AML-193 (cell line): ENCODE measurements at regions not wholly inside any gene's neighbourhood (a gene's known extent, or its start where the extent isn't known, plus 50 kb on each side); places are given as distances from the start of the nearest gene placed in this dataset.
"Not testable (repeated sequence)": the region's sequence is repeated elsewhere in the genome, so short reads cannot be mapped to it uniquely, and the experiment has no call there.

Source experiments
- DNase-seq, 2 experiments: peaks; one replicate each; lab custom pipeline; 2025; lab: John Stamatoyannopoulos, UW

DNA sequence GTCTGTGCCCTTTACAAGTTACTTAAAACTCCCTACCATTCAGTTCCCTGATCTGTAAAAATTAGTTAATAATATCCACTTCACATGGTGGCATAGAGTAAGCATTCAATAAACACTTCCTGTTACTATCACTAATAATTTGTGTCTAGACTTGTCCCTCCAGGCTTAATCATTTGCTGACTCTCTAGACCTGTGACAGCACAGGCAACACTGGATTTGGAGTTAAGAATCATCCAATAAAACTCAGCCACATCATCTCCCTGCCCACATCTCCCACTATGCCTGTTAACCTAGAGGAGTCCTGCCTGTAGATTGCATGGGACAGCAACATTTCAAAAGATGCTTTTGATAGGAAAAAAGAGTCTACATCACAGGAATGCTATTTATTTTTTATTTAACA lies 564.6 kb downstream of the MFSD1 start:
- no peak for DNase-seq

DNA sequence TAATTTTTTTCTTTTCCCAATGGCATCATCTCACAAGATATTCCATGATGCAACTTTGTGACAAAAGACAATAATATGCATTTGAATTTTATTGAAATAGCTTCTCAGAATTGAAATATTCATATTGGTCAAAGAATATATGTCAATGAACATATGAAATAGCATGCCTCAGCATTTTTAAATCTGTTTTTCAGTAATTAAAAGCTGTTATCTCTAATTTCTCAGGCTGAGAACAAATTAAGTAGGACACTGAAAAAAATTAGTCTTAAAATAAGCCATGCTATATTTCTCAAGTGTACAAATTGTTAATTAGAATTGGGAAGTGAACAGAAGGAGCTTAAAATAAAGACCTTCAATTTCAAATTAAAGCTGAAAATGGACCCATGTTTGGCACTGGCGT lies 570.1 kb downstream of the MFSD1 start:
- DNase-seq, result no peak

DNA sequence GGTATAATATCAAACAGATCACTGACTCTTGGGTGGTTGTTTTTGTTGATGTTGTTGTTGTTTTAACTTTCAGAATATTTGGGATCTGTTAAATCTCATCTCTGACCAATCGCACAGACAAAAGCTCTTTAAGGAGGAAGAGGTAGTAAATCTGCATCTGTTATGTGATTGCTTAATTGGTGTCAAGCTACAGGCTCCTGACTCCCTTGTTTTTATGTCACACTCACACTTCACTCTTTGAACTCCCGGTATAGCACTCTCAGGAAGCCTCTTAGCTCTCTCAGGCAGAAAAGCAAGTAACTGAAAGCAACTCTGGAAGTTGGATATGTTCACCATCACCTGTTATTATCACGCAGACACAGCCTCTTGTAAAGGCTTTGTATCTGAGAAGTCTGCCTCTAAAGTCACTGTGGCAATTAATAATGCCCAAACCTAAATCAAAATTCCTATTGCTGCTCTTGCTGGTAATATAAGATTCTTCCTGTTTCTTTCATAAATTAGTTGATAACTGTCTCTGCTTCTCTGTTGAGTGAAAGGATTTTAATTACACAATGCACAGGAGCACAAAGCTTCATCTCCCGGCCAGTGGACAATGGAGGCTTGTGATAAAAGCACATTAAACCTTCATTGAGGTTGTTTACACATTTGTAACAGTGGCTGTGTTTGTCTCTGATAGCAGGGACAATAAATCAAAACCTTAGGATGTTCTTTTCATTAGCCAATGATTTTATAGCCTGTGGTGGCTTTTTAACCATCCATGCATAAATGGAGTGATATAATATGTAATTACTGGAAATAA lies 576.7 kb downstream of the MFSD1 start:
- no peak for DNase-seq

DNA sequence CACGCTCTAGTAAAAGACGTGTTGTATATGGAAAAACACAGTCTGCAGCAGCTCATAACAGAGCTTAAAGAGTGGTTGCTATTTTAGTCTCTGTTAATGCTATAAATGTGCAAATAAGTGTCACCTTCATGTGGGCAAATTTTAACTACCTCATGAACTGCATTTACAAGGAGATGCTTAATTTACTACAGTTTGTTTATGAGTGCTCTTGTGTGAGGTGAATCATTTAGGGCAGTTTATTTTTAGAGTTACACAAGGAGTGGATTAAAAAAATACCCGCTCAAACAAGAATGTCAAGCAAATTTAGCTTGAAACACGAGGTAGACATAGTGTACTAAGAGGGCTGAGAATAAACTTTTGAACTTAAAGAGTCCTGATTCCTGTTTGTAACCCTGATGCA lies 579.0 kb downstream of the MFSD1 start:
- DNase-seq, result no peak

DNA sequence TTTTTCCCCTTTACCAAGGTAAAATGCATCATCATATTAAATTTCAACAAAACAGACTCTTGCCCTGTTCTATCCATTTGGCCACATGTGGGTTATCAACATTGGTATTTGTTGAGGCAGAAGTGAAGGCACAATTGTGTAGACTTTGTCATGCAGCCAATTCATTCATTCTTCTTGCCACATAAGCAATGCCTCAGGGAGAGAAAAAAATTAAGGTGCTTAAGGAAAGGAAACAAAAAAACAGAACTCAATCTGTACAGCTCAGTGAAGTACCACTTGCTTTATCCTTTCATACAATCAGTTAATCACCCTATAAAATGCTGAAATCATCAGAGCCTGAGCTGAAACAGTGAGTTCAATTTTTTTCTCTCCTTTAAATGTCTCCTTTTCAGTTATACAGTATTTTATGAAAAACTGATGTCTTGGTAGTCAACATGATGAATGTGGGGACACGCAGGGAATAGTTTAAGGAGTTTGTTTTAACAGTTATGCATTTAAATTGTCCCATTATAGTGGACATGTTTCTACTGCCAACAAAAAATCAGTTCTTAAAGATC lies 588.9 kb downstream of the MFSD1 start:
- DNase-seq, result no peak

DNA sequence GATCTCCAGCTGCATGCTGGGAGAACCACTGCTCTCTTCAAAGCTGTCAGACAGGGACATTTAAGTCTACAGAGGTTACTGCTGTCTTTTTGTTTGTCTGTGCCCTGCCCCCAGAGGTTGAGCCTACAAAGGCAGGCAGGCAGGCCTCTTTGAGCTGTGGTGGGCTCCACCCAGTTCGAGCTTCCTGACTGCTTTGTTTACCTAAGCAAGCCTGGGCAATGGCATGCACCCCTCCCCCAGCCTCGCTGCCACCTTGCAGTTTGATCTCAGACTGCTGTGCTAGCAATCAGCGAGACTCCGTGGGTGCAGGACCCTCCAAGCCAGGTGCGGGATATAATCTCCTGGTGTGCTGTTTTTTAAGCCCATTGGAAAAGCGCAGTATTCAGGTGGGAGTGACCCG lies 591.0 kb upstream of the IL12A start:
- DNase-seq, result not testable (repeated sequence)

DNA sequence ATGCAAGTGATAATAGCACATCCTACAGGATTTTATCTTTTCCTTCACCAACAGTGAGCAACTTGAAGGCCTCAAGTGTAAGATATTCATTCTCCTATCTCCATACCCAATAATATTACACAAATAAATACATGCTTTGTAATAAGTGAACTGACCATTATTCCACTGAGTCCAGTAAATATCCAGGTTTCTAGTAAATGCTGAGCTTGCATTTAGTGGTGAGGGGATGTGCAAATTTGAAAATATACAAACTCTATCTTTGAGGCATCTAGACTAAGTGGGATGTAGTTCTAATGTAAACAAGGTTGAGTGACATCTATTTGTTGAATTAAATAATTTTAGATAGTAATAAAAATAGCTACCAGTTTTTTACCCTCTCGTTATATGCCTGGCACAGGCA lies 587.6 kb upstream of the IL12A start:
- no peak for DNase-seq

DNA sequence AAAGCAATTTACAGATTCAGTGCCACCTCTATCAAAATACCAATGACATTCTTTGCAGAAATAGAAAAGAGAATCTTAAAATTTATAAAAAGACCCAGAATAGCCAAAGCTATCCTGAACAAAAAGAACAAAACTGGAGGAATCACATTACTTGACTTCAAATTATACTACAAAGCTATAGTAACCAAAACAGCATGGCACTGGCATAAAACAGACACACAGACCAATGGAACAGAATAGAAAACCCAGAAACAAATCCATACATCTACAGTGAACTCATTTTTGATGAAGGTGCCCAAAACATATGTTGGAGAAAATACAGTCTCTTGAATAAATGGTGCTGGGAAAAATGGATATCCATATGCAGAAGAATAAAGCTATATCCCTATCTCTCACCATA lies 578.9 kb upstream of the IL12A start:
- not testable (repeated sequence) for DNase-seq

DNA sequence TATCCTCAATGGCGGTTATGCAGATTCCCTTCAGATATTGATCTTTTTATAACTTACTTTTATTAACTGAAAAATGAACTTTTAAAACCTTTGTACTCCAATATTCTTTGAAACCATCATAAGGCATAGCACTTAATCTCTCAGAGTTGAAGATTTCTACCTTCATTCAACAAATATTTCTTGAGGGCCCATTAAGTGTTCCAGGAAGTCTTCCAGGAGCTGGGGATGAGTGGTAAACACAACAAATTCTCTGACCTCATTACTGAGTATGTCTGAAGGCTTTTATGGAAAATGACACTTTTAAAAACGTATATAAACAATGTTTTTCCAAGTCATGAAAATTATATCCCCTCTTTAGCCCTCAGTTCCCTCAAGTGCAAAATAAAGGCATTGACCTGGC lies 575.3 kb upstream of the IL12A start:
- no peak for DNase-seq

DNA sequence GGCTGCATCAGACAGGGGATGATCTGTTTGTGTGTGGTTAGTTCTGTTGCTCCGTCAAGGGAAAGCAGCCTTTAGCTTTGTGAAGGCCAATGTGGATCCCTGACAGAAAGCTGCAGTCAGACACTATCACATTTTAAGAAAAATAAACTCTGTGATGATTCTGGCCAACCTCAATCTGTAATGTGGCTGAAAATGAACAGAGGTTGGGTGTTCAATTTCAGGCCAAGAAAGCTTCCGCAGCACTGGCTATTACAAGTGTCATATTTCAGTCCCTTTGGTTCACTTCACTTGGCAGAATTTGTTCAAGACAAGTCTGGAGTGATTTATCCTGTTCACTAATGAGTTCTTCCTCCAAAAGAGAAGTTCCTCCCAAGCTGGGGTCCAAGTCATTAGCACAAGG lies 571.8 kb upstream of the IL12A start:
- no peak for DNase-seq

DNA sequence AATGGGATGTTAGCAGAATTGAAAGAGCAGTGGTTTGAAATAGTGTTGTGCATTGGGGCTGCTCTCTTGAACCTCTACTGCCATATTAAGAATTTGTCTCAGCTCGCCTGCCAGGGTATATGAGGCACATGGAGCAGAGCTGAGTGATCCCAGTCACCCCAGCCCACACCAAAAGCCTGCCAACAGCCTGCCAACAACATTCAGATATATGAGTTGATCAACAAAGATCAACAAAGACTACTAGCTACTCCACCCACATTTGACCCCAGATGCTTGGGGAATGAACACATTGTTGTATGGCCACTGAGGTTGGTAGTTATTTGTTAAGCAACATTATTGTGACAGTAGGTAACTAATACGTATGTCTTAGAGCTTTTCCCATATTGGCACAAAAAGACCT lies 570.9 kb upstream of the IL12A start:
- DNase-seq, result no peak

DNA sequence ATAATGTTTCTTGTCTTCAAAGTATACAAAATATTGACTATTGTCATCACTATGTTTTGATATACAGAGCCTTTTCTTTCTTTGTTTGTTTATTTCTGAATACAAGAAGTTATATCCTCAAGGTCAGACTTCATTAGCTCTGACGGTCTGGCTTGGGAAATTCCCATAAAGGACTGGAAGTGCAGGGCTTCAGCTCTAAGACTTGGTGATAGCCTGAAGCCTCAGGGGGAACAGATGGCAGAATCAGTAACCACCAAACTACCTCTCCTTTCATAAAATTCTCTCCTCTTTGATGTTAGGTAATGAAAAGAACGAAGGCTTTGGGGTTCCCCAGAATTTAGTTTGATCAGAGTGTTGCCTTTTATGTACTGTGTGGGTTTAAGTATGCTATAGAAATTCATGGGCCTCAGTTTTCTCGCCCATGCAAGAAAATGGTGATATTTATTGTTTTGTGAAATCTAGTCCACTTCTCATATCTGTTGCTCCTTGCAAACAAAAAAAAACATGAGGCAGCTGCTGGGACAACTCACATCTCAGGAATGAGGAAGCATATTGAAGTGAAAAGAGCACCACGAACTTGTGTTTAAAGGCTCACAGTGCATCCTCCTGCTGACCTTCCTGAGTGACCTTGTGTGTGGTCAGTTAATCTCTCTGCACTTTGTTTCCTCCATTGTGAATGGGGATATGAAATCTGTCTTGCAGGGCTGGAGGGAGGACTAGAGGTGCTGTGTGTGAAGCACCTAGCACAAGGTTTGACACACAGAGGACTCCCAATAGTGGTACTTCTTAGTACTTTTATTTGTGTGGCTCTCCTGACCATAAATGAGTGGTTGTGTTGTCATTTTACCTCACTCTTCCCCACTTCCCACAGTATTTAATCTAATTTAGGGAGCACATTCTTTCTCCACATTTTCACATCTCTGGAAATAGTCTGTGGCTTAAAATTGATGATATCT lies 569.8 kb upstream of the IL12A start:
- DNase-seq, result no peak

DNA sequence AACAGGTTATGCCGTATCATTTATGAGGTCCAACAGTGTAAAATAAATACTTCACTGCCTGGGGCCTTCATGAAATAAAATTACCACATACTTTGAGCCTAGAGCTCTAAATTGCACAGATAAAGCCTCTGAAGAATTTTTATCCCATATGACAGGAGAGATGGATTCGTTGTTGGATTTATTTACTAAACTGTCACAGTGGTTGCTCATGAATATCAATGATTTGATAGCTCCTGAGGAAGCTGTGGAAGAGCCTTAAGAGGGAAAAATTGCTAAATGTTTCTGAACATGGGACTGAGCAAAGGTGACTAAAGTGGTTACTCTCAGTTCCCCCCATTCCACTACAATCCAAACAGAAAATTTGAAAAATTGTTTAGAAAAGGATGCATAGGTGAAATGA lies 558.9 kb upstream of the IL12A start:
- no peak for DNase-seq

DNA sequence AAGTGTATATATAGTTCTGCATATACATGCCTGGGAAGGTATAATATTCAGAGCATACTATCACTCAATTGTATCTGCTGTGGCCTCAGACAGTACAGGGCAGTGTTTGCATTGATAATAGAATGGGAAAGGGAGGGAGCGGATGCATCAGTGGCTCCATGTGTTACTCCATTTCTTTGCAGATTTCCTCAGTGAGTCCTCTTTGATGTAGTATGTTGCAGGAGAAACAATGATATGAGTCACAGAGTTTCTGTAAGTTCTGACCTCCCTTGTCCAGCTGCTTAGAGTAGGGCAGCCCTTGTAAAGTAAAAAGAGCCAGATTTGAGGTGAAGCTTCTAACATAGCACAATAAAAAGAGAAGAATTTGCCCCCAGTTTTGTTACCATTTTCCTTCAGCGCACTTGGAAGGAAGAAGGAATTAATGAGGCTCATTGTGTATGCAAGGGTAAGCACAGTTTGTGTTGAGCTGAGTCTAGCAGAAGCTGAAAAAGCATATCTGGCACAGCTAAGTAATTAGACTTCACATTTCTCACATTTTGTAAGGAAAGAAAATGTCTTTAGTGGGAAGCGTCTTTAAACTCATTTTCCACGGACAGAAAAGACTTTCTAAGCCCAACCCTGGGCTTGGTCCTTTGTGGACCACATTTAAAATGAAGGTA lies 555.8 kb upstream of the IL12A start:
- DNase-seq, result no peak

DNA sequence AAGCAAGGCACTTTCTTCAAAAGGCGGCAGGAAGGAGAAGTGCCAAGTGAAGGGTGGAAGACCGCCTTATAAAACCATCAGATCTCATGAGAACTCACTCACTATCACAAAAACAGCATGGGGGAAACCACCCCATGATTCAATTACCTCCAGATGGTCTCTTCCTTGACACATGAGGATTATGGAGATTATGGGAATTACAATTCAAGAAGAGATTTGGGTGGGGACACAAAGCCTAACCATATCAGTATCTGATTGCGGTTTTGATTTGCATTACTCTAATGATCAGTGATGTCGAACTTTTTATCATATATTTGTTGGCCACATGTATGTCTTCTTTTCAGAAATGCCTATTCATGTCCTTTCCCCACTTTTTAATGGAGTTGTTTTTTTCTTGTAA lies 549.3 kb upstream of the IL12A start:
- DNase-seq, result no peak

DNA sequence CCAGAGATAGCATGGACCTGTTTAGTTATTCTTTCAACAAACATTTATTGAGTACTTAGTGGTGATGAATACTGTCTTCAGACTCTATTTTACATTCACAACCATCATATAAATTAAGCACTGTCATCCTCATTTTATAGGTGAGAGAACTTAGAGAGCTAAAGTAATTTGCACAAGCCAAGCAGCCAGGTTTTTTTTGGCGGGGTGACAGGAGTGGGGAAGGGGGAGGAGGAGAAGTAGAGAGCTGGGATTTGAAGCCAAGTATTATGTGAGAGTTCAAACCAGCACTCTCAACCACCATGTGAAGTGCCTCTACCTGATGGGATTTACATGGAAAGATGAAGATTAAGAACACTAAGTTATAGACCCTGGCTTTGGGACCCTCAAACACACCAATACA lies 547.4 kb upstream of the IL12A start:
- no peak for DNase-seq

DNA sequence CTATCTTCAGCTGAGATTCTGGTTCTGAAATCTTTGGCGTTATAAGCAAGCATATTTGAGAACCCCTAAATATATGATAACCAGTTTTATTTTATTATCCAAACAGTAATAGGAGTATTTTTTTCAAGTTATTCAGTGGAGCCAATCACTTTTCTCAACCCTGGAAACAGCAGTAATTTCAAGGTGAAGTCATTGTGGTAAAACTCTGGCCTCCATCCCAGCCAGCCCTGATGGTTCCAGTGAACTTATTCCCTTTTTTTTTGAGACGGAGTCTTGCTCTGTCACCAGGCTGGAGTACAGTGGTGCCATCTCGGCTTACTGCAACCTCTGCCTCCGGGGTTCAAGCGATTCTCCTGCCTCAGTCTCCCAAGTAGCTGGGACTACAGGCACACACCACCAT lies 545.4 kb upstream of the IL12A start:
- no peak for DNase-seq

DNA sequence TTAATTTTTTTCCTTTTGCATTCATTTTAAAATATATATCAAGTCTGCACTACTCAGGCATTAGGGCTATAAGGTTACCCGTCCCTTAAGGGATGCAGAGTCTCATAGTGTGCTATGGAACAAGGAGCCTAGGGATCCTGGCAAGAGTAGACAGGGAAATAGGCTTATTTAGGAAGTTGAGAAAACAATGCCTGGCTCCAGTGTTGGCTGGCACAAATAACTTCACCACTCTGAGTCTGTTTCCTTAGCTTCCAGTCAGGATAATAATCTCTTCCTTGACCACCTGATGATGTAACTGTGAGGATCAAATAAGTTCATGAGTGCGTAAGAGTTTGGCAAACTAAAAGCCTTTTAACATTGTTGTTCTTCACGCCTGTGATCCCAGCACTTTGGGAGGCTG lies 540.8 kb upstream of the IL12A start:
- no peak for DNase-seq

DNA sequence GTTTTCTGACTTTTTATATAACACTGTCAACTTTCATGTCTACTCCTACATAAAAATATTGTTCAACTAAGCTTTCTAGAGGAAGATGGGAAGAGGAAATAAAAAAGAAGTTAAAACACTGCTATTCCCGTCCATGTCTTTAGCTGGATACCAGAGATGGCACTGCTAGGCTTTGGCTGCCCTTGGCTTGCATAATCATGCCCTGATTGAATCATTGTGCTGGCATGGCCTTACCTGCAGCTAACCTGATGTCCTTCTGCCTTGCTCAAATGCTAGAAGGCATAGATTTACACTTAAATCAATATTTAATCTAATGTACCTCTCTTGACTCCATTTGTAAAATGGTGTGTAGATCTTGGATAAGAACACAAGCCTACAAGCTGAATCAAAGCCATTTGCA lies 539.7 kb upstream of the IL12A start:
- no peak for DNase-seq

DNA sequence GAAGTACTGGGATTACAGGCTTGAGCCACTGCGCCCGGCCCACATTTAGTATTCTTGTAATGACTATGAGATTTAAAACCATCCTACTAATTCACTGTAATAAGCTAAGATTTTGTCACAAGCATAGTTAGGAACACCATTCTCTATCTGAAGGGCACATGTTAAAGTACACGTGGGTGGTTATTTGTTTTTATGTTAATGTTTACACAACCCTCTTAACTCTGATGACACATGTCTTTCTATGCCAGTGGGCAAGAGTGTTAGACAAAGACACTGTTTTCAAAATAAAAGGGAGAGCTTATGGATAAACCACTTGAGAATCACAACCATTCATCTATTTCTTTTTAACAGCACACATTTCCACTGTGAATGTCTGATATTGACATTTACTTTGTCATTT lies 537.6 kb upstream of the IL12A start:
- no peak for DNase-seq

DNA sequence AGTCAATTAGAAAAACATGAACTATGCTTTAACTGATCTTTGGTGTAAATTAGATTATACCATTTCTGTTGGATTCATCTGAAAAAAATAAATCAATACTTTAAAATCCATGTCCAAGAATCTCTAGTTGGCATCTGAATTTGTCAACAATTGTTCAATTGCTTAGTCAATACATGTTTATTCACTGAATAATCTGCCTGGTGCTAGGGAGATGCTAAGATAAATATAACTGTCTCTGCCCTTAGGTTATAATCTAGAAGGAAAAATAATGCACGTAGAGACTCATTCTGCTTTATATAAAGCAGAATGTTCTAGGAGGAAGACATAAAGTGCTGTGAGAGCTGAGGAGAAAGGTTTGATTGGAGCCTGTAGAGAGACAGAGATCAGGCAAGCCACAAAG lies 537.2 kb upstream of the IL12A start:
- no peak for DNase-seq

DNA sequence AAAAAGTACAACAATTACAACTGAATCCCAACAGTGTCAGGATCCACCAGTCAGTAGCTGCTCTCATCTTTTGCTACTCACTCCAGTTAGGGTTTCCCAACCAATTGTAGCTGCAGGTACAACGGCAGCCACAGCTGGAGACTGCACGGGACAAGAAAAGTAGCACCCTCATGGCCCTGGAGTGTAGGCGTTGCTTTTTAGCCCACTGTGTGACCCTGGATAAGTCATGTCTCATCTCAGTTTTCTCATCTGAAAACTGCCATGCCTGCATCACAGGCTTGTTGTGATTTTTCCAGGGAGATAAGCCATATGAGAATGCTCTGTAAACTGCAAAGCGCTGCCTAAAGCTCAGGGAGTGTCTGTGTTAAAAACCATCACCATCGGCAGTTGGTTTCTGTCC lies 535.6 kb upstream of the IL12A start:
- no peak for DNase-seq

DNA sequence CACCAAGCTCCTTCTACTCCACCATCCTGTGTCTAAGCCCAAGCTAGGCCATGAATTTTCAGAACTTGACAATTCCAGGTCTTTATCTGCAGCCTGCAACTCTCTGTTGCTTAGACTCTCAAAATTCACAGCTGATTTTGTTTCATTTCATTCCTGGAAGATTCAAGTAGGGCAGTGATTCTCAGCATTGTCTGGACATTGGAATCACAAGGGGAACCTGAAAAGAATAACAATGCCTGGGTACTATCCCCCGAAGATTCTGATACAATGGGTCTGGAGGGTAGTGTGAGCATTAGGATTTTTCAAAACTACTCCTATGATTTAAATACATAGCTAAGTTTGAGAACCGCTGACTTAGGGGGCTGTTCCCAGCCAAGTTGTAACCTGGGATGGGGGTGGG lies 534.7 kb upstream of the IL12A start:
- DNase-seq, result no peak
